ENCODE measurements at regions not wholly inside any gene's neighbourhood (a gene's known extent, or its start where the extent isn't known, plus 50 kb on each side); places are given as distances from the start of the nearest gene placed in this dataset.

GRCh38 chr5:164355267-164355830 lies 849.9 kb downstream of the MAT2B start:
- no peak for ATAC-seq (replicated peaks; ENCODE audit: extremely low read depth, poor library complexity, severe bottlenecking)
- H3K36me3 Mint-ChIP-seq (ENCODE audit: insufficient read depth), result peaks cover 1% of the 10 kb centered on the region
- no peak overlapping the region for H3K4me3 Mint-ChIP-seq
- H3K27ac Mint-ChIP-seq (ENCODE audit: low read depth), result no peak overlapping the region
- DNase-seq (ENCODE audit: low spot score in 2 of 2), result no peak
- H3K27me3 Mint-ChIP-seq, result no peaks in the 10 kb centered on the region
- no peaks in the 10 kb centered on the region for H3K4me1 Mint-ChIP-seq
- H3K9me3 Mint-ChIP-seq, result peaks cover 10% of the 10 kb centered on the region

GRCh38 chr5:164356790-164357189 lies 851.4 kb downstream of the MAT2B start:
- H3K27ac Mint-ChIP-seq (ENCODE audit: low read depth), result no peak overlapping the region
- H3K36me3 Mint-ChIP-seq (ENCODE audit: insufficient read depth), result peaks cover 1% of the 10 kb centered on the region
- H3K9me3 Mint-ChIP-seq, result peaks cover 10% of the 10 kb centered on the region
- H3K4me1 Mint-ChIP-seq, result no peaks in the 10 kb centered on the region
- DNase-seq (ENCODE audit: low spot score in 2 of 2) (no peak), ATAC-seq (replicated peaks; ENCODE audit: extremely low read depth, poor library complexity, severe bottlenecking) (no peak)
- no peak overlapping the region for H3K4me3 Mint-ChIP-seq
- no peaks in the 10 kb centered on the region for H3K27me3 Mint-ChIP-seq

GRCh38 chr5:164357395-164358033 lies 852.1 kb downstream of the MAT2B start:
- peaks cover 10% of the 10 kb centered on the region for H3K9me3 Mint-ChIP-seq
- H3K4me1 Mint-ChIP-seq, result no peaks in the 10 kb centered on the region
- ATAC-seq (replicated peaks; ENCODE audit: extremely low read depth, poor library complexity, severe bottlenecking) (no peak), DNase-seq (ENCODE audit: low spot score in 2 of 2) (no peak)
- no peaks in the 10 kb centered on the region for H3K27me3 Mint-ChIP-seq
- H3K4me3 Mint-ChIP-seq, result no peak overlapping the region
- H3K27ac Mint-ChIP-seq (ENCODE audit: low read depth), result no peak overlapping the region
- peaks cover 1% of the 10 kb centered on the region for H3K36me3 Mint-ChIP-seq (ENCODE audit: insufficient read depth)

GRCh38 chr5:164358531-164359259 lies 853.3 kb downstream of the MAT2B start:
- Mint-ChIP-seq H3K9me3 (peaks cover 10% of the 10 kb centered on the region), H3K36me3 (ENCODE audit: insufficient read depth) (peaks cover 1% of the 10 kb centered on the region), H3K27ac (ENCODE audit: low read depth) (no peak overlapping the region), H3K27me3 (no peaks in the 10 kb centered on the region), H3K4me1 (no peaks in the 10 kb centered on the region), H3K4me3 (no peak overlapping the region)
- no peak for ATAC-seq (replicated peaks; ENCODE audit: extremely low read depth, poor library complexity, severe bottlenecking)
- DNase-seq (ENCODE audit: low spot score in 2 of 2), result no peak

GRCh38 chr5:164359260-164360255 lies 854.1 kb downstream of the MAT2B start:
- H3K27ac Mint-ChIP-seq (ENCODE audit: low read depth), result no peak overlapping the region
- H3K36me3 Mint-ChIP-seq (ENCODE audit: insufficient read depth), result peaks cover 1% of the 10 kb centered on the region
- ATAC-seq (replicated peaks; ENCODE audit: extremely low read depth, poor library complexity, severe bottlenecking) (no peak), DNase-seq (ENCODE audit: low spot score in 2 of 2) (no peak)
- no peaks in the 10 kb centered on the region for H3K27me3 Mint-ChIP-seq
- H3K4me1 Mint-ChIP-seq, result no peaks in the 10 kb centered on the region
- H3K9me3 Mint-ChIP-seq, result peaks cover 10% of the 10 kb centered on the region
- H3K4me3 Mint-ChIP-seq, result no peak overlapping the region

GRCh38 chr5:164360589-164360988 lies 855.2 kb downstream of the MAT2B start:
- Mint-ChIP-seq H3K4me1 (no peaks in the 10 kb centered on the region), H3K36me3 (ENCODE audit: insufficient read depth) (no peaks in the 10 kb centered on the region), H3K4me3 (no peak overlapping the region), H3K27ac (ENCODE audit: low read depth) (no peak overlapping the region), H3K9me3 (peaks cover 6% of the 10 kb centered on the region), H3K27me3 (no peaks in the 10 kb centered on the region)
- ATAC-seq (replicated peaks; ENCODE audit: extremely low read depth, poor library complexity, severe bottlenecking), result no peak
- no peak for DNase-seq (ENCODE audit: low spot score in 2 of 2)

- DNase-seq (ENCODE audit: low spot score in 2 of 2) (no peak), ATAC-seq (replicated peaks; ENCODE audit: extremely low read depth, poor library complexity, severe bottlenecking) (no peak)
- Mint-ChIP-seq H3K36me3 (ENCODE audit: insufficient read depth) (no peaks in the 10 kb centered on the region), H3K4me3 (no peak overlapping the region), H3K27ac (ENCODE audit: low read depth) (no peak overlapping the region), H3K9me3 (peaks cover 6% of the 10 kb centered on the region), H3K27me3 (no peaks in the 10 kb centered on the region), H3K4me1 (no peaks in the 10 kb centered on the region)
Observed at GRCh38 chr5:164361986-164362385, 856.6 kb downstream of the MAT2B start.

GRCh38 chr5:164362835-164363234 lies 857.4 kb downstream of the MAT2B start:
- Mint-ChIP-seq H3K9me3 (peaks cover 6% of the 10 kb centered on the region), H3K4me3 (no peak overlapping the region), H3K27me3 (no peaks in the 10 kb centered on the region), H3K27ac (ENCODE audit: low read depth) (no peak overlapping the region), H3K4me1 (no peaks in the 10 kb centered on the region), H3K36me3 (ENCODE audit: insufficient read depth) (no peaks in the 10 kb centered on the region)
- no peak for DNase-seq (ENCODE audit: low spot score in 2 of 2)
- ATAC-seq (replicated peaks; ENCODE audit: extremely low read depth, poor library complexity, severe bottlenecking), result no peak

- H3K9me3 Mint-ChIP-seq, result peaks cover 6% of the 10 kb centered on the region
- ATAC-seq (replicated peaks; ENCODE audit: extremely low read depth, poor library complexity, severe bottlenecking) (no peak), DNase-seq (ENCODE audit: low spot score in 2 of 2) (no peak)
- no peaks in the 10 kb centered on the region for H3K27me3 Mint-ChIP-seq
- H3K27ac Mint-ChIP-seq (ENCODE audit: low read depth), result no peak overlapping the region
- no peaks in the 10 kb centered on the region for H3K36me3 Mint-ChIP-seq (ENCODE audit: insufficient read depth)
- H3K4me3 Mint-ChIP-seq, result no peak overlapping the region
- no peaks in the 10 kb centered on the region for H3K4me1 Mint-ChIP-seq
Observed at GRCh38 chr5:164364237-164365208, 859.1 kb downstream of the MAT2B start.

- H3K9me3 Mint-ChIP-seq, result peaks cover 11% of the 10 kb centered on the region
Observed at GRCh38 chr5:164370841-164371240, 865.4 kb downstream of the MAT2B start.

GRCh38 chr5:164372892-164373291 lies 867.5 kb downstream of the MAT2B start:
- ATAC-seq (replicated peaks; ENCODE audit: extremely low read depth, poor library complexity, severe bottlenecking) (no peak), DNase-seq (ENCODE audit: low spot score in 2 of 2) (no peak)
- H3K9me3 Mint-ChIP-seq, result peaks cover 5% of the 10 kb centered on the region
- no peaks in the 10 kb centered on the region for H3K27me3 Mint-ChIP-seq
- no peak overlapping the region for H3K27ac Mint-ChIP-seq (ENCODE audit: low read depth)
- H3K4me1 Mint-ChIP-seq, result no peaks in the 10 kb centered on the region
- no peak overlapping the region for H3K4me3 Mint-ChIP-seq
- no peaks in the 10 kb centered on the region for H3K36me3 Mint-ChIP-seq (ENCODE audit: insufficient read depth)

More at GRCh38 chr5:164370841-164371240, 865.4 kb downstream of the MAT2B start:
- no peaks in the 10 kb centered on the region for H3K4me1 Mint-ChIP-seq
- DNase-seq (ENCODE audit: low spot score in 2 of 2) (no peak), ATAC-seq (replicated peaks; ENCODE audit: extremely low read depth, poor library complexity, severe bottlenecking) (no peak)
- no peaks in the 10 kb centered on the region for H3K36me3 Mint-ChIP-seq (ENCODE audit: insufficient read depth)
- H3K27me3 Mint-ChIP-seq, result no peaks in the 10 kb centered on the region
- H3K27ac Mint-ChIP-seq (ENCODE audit: low read depth), result no peak overlapping the region
- H3K4me3 Mint-ChIP-seq, result no peak overlapping the region
